COLO829 (cell line): ENCODE measurements at regions not wholly inside any gene's neighbourhood (a gene's known extent, or its start where the extent isn't known, plus 50 kb on each side); places are given as distances from the start of the nearest gene placed in this dataset.
A peak's percentile ranks its signal among the peaks of the same experiment; 100 is the strongest.

Experiments
- DNase-seq: peaks from one replicate; pipeline ENCODE4 v3.0.0; 2012; ENCODE audit warnings: low spot score

GRCh38 chr9:14428781-14429230 lies 114.9 kb upstream of the NFIB start:
- peak; percentile 21 for DNase-seq

GRCh38 chr9:14427419-14427818 lies 113.5 kb upstream of the NFIB start:
- no peak for DNase-seq

GRCh38 chr9:14424983-14425382 lies 111.0 kb upstream of the NFIB start:
- DNase-seq: no peak

- no peak for DNase-seq
Measured at GRCh38 chr9:14424289-14424688, 110.3 kb upstream of the NFIB start.

- peak; percentile 21 for DNase-seq
Measured at GRCh38 chr9:14423815-14424261, 109.9 kb upstream of the NFIB start.

GRCh38 chr9:14421291-14421690 lies 107.3 kb upstream of the NFIB start:
- DNase-seq: no peak

- no peak for DNase-seq
Measured at GRCh38 chr9:14418941-14419937, 105.3 kb upstream of the NFIB start.

- DNase-seq: no peak
Measured at GRCh38 chr9:14418301-14418940, 104.5 kb upstream of the NFIB start.

- no peak for DNase-seq
Measured at GRCh38 chr9:14417237-14417636, 103.3 kb upstream of the NFIB start.

GRCh38 chr9:14415947-14416346 lies 102.0 kb upstream of the NFIB start:
- peak; percentile 7 for DNase-seq

GRCh38 chr9:14413812-14414211 lies 99.9 kb upstream of the NFIB start:
- no peak for DNase-seq

GRCh38 chr9:14412775-14413174 lies 98.8 kb upstream of the NFIB start:
- no peak for DNase-seq

- no peak for DNase-seq
Measured at GRCh38 chr9:14406463-14406862, 92.5 kb upstream of the NFIB start.

- DNase-seq: no peak
Measured at GRCh38 chr9:14405176-14405706, 91.3 kb upstream of the NFIB start.

GRCh38 chr9:14403081-14403480 lies 89.1 kb upstream of the NFIB start:
- DNase-seq: no peak

GRCh38 chr9:14402583-14402982 lies 88.6 kb upstream of the NFIB start:
- DNase-seq: no peak

- DNase-seq: no peak
Measured at GRCh38 chr9:14401911-14402310, 88.0 kb upstream of the NFIB start.

GRCh38 chr9:14400658-14400995 lies 86.7 kb upstream of the NFIB start:
- DNase-seq: peak; percentile 8

- no peak for DNase-seq
Measured at GRCh38 chr9:14399756-14400657, 86.1 kb upstream of the NFIB start.

GRCh38 chr9:14398473-14398872 lies 84.5 kb upstream of the NFIB start:
- no peak for DNase-seq

GRCh38 chr9:14396171-14396570 lies 82.2 kb upstream of the NFIB start:
- DNase-seq: no peak
